ENCODE measurements at regions not wholly inside any gene's neighbourhood (a gene's known extent, or its start where the extent isn't known, plus 50 kb on each side); places are given as distances from the start of the nearest gene placed in this dataset.

- no peak for DNase-seq
These were observed 66.4 kb upstream of the SORCS1 start for GRCh38 chr10:107230887-107231286.

- DNase-seq = no peak
These were observed 51.2 kb upstream of the SORCS1 start for GRCh38 chr10:107215681-107216080.
